Pancreas (tissue), 10 donors: ENCODE measurements at regions not wholly inside any gene's neighbourhood (a gene's known extent, or its start where the extent isn't known, plus 50 kb on each side); places are given as distances from the start of the nearest gene placed in this dataset.

Source experiments
- ATAC-seq, 4 donors: fragments of 200-7000 bp; cut with Tn5 transposase; one replicate each; pipeline versions ENCODE4 v1.8.0 to v1.9.1; 2020; ENCODE audit warnings: mild to moderate bottlenecking in 4 of 4, moderate library complexity in 4 of 4
- DNase-seq, 6 donors: peaks; one replicate each; pipeline ENCODE4 v3.0.0-alpha.2; 2020
- FAIRE-seq: peaks from 2 replicates; lab custom pipeline; 2012; peaks lifted over from hg19 to GRCh38; lab: Jason Lieb, UNC
- H3K27ac ChIP-seq, 4 donors: fragments of 200-600 bp; sonication (generic); 1 replicate in 3 of 4; 2 replicates in 1 of 4; pipeline versions ENCODE4 v1.5.0 to v1.8.0; 2020
- H3K27me3 ChIP-seq, 4 donors: fragments of 200-600 bp; one replicate each; pipeline ENCODE4 v1.8.0; 2021
- H3K36me3 ChIP-seq, 3 donors: fragments of 200-600 bp; sonication (generic) in 1 of 3; one replicate each; pipeline versions ENCODE4 v1.5.0 to v1.8.0; 2020 to 2021
- H3K4me1 ChIP-seq, 3 donors: fragments of 200-600 bp; one replicate each; pipeline ENCODE4 v1.8.0; 2021
- H3K4me3 ChIP-seq, 4 donors: fragments of 200-600 bp; sonication (generic) in 2 of 4; one replicate each; pipeline versions ENCODE4 v1.5.0 to v1.8.0; 2020 to 2021
- H3K9me3 ChIP-seq, 4 donors: fragments of 200-600 bp; one replicate each; pipeline ENCODE4 v1.8.0; 2021
- CTCF ChIP-seq, 4 donors: fragments of 200-600 bp; sonication (generic) in 3 of 4; IDR thresholded peaks; one replicate each; pipeline versions ENCODE4 v1.5.0 to v1.8.0; 2021; ENCODE audit warnings: antibody characterized with exemption in 4 of 4
- WGBS, 2 donors: extraction: QIAGEN DNeasy Blood & Tissue Kit; methylation state at CpG; one replicate each; pipeline ENCODE4 v1.1.7; 2013; 5-methylcytosine and 5-hydroxymethylcytosine counted together
- intact Hi-C, 3 donors: fragments of 100-400 bp; cut with DNase I; formaldehyde crosslinking; loops; one replicate each; pipeline versions ENCODE4 v1.11.1 to v1.14.2; 2022
- donor health status: healthy with polysubstance abuse.
- donor health status: DM: no; HTN: no; CAD: no; lungs with moderate emphysema.
- donor health status: DM: no; HTN: no; CAD: no.
- donor health status: control.
- donor health status: control.
- donor health status: Bipolar disorder and iron deficiency.
- donor health status: DM: yes; HTN: yes; CAD: no.
- donor health status: DM: no; HTN: no; CAD: no.
- donor health status: DM: no; HTN: no; CAD: no.
- donor health status: DM: yes; HTN: yes; CAD: no.

GRCh38 chr7:53387515-53387914, 352.1 kb downstream of the POM121L12 start:
- intact Hi-C loops = no loop called here
- 76 to 84% methylated on average over 12 of the region's 12 CpGs for WGBS, 2 donors
- no peaks in the 10 kb centered on the region for H3K36me3 ChIP-seq
- FAIRE-seq (no peak), DNase-seq (peak in 1 of 6 donors; percentile 58), ATAC-seq (no peak)
- no peaks in the 10 kb centered on the region for H3K9me3 ChIP-seq
- no peak overlapping the region for H3K27ac ChIP-seq
- no peaks in the 10 kb centered on the region for H3K4me1 ChIP-seq
- no peak overlapping the region for H3K4me3 ChIP-seq
- no peak for TF ChIP-seq CTCF (IDR thresholded peaks at IDR 0.05)
- no peaks in the 10 kb centered on the region for H3K27me3 ChIP-seq

- H3K4me1 ChIP-seq = no peaks in the 10 kb centered on the region
- FAIRE-seq = no peak
- no peaks in the 10 kb centered on the region for H3K36me3 ChIP-seq
- no peak overlapping the region for H3K27ac ChIP-seq
- no peaks in the 10 kb centered on the region for H3K27me3 ChIP-seq
- no peak for ATAC-seq
- intact Hi-C loops = no loop called here
- 45 to 49% methylated on average over 2 of the region's 2 CpGs for WGBS, 2 donors
- no peaks in the 10 kb centered on the region for H3K9me3 ChIP-seq
- TF ChIP-seq CTCF (IDR thresholded peaks at IDR 0.05) = no peak
- DNase-seq = no peak
- no peak overlapping the region for H3K4me3 ChIP-seq
Observed at GRCh38 chr7:53397911-53398310, 362.5 kb downstream of the POM121L12 start.

- intact Hi-C loops = no loop called here
- H3K27ac ChIP-seq = no peak overlapping the region
- no peak overlapping the region for H3K4me3 ChIP-seq
- no peak for TF ChIP-seq CTCF (IDR thresholded peaks at IDR 0.05)
- ATAC-seq (no peak), FAIRE-seq (no peak), DNase-seq (no peak)
- H3K9me3 ChIP-seq = no peaks in the 10 kb centered on the region
- no peaks in the 10 kb centered on the region for H3K4me1 ChIP-seq
- no peaks in the 10 kb centered on the region for H3K36me3 ChIP-seq
- no peaks in the 10 kb centered on the region for H3K27me3 ChIP-seq
- 32 to 34% methylated on average over 2 of the region's 2 CpGs for WGBS, 2 donors
Observed at GRCh38 chr7:53398566-53398965, 363.1 kb downstream of the POM121L12 start.

- FAIRE-seq (no peak), DNase-seq (no peak), ATAC-seq (no peak)
- intact Hi-C loops = no loop called here
- no peak overlapping the region for H3K27ac ChIP-seq
- no peaks in the 10 kb centered on the region for H3K27me3 ChIP-seq
- no peaks in the 10 kb centered on the region for H3K9me3 ChIP-seq
- 55 to 68% methylated on average over 2 of the region's 2 CpGs for WGBS, 2 donors
- H3K4me3 ChIP-seq = no peak overlapping the region
- no peak for TF ChIP-seq CTCF (IDR thresholded peaks at IDR 0.05)
- H3K4me1 ChIP-seq = no peaks in the 10 kb centered on the region
- H3K36me3 ChIP-seq = no peaks in the 10 kb centered on the region
Observed at GRCh38 chr7:53413021-53413420, 377.6 kb downstream of the POM121L12 start.

- 61 to 80% methylated on average over 2 of the region's 2 CpGs for WGBS, 2 donors
- Histone ChIP-seq H3K27ac (no peak overlapping the region), H3K4me1 (no peaks in the 10 kb centered on the region), H3K4me3 (no peak overlapping the region), H3K36me3 (no peaks in the 10 kb centered on the region), H3K9me3 (no peaks in the 10 kb centered on the region), H3K27me3 (no peaks in the 10 kb centered on the region)
- DNase-seq (no peak), ATAC-seq (no peak), FAIRE-seq (no peak)
- no peak for TF ChIP-seq CTCF (IDR thresholded peaks at IDR 0.05)
- intact Hi-C loops = no loop called here
Observed at GRCh38 chr7:53415816-53416215, 380.4 kb downstream of the POM121L12 start.
